NB4 (cell line): ENCODE measurements at regions not wholly inside any gene's neighbourhood (a gene's known extent, or its start where the extent isn't known, plus 50 kb on each side); places are given as distances from the start of the nearest gene placed in this dataset.

Source experiments
- DNase-seq: peaks from one replicate; pipeline ENCODE4 v3.0.0; 2010; ENCODE audit warnings: low read depth
- H3K4me3 ChIP-seq: one replicate; pipeline ENCODE4 v1.5.1; 2011; ENCODE audit warnings: mild to moderate bottlenecking, low read depth, low read length, moderate library complexity
- MYC ChIP-seq: IDR thresholded peaks from 2 replicates; pipeline ENCODE4 v1.6.1; 2011; ENCODE audit warnings: low read depth, low read length
- POLR2A ChIP-seq: IDR thresholded peaks from 2 replicates; pipeline ENCODE4 v1.6.1; 2011; ENCODE audit warnings: mild to moderate bottlenecking; ENCODE audit not compliant: insufficient read length; ENCODE audit errors: extremely low read depth
- TF ChIP-seq, protein P1 (sequence below): IDR thresholded peaks from one replicate; pipeline ENCODE4 v1.5.1; 2012; ENCODE audit warnings: low read depth, low read length
- TF ChIP-seq, protein P2 (sequence below): IDR thresholded peaks from 2 replicates; pipeline ENCODE4 v1.6.1; 2011; ENCODE audit warnings: low read depth, low read length

DNA sequence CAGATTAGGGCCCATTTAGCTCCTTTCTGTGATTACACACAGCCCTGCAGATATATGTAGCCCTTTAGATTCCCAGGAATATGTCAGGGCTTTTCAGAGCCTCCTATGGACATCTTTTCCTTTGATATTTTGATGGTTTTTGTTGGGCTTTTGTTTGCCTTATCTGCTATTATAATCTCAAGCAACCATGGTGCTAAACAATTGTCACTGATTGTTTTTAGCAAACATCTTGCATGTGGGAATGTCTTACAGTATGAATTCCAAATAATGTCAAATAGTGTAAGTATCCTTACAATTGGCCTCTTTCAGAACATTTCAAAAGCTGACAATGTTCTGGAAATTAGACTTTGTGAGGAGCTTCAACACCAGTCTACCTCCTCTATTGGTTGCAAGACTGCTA lies 333.6 kb upstream of the OPRM1 start:
- TF ChIP-seq, protein P1, sequence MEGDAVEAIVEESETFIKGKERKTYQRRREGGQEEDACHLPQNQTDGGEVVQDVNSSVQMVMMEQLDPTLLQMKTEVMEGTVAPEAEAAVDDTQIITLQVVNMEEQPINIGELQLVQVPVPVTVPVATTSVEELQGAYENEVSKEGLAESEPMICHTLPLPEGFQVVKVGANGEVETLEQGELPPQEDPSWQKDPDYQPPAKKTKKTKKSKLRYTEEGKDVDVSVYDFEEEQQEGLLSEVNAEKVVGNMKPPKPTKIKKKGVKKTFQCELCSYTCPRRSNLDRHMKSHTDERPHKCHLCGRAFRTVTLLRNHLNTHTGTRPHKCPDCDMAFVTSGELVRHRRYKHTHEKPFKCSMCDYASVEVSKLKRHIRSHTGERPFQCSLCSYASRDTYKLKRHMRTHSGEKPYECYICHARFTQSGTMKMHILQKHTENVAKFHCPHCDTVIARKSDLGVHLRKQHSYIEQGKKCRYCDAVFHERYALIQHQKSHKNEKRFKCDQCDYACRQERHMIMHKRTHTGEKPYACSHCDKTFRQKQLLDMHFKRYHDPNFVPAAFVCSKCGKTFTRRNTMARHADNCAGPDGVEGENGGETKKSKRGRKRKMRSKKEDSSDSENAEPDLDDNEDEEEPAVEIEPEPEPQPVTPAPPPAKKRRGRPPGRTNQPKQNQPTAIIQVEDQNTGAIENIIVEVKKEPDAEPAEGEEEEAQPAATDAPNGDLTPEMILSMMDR = no peak
- TF ChIP-seq POLR2A = no peak
- TF ChIP-seq MYC = no peak
- TF ChIP-seq, protein P2, sequence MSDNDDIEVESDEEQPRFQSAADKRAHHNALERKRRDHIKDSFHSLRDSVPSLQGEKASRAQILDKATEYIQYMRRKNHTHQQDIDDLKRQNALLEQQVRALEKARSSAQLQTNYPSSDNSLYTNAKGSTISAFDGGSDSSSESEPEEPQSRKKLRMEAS = no peak
- no peak for DNase-seq
- H3K4me3 ChIP-seq = no peak overlapping the region

DNA sequence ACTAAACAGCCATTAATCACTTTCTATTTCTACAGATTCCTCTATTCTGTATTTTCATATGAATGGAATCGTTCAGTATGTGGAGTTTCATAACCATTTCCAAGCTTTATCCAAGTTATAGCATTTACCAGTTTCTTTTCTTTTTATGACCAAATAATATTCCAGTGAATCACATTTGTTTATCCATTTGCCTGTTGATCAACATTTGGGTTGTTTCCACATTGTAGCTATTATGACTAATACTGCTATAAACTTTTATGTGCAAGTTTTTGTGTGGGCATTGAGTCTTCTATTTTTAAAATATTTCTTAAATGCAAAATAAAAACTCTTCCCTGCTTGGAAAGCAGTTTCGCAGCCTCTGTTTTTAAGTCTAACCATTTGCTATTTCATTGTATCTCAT lies 336.4 kb upstream of the OPRM1 start:
- H3K4me3 ChIP-seq = no peak overlapping the region
- no peak for DNase-seq
- TF ChIP-seq POLR2A = no peak
- TF ChIP-seq, protein P2 = no peak
- TF ChIP-seq MYC = no peak
- TF ChIP-seq, protein P1 = no peak

DNA sequence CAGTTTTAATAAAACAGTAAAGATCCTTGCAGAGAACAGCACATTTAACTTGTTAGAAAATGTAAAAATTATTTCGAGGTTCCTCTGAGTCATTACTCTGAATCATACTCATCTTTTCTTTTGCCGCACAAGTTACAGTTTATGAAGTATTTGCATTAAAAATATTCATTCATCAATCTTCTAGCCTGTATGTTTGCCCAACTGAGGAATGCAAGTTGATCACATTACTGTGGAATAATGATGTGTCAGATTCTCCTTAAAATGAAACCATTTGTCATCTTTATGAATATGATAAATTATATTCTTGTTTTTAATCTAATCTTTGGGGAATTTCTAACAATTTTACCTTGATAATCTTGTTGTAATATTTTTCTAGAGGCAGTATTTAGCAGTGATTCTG lies 340.4 kb upstream of the OPRM1 start:
- no peak overlapping the region for H3K4me3 ChIP-seq
- DNase-seq = no peak
- TF ChIP-seq, protein P2 = no peak
- TF ChIP-seq MYC (no peak), POLR2A (no peak)
- TF ChIP-seq, protein P1 = no peak

DNA sequence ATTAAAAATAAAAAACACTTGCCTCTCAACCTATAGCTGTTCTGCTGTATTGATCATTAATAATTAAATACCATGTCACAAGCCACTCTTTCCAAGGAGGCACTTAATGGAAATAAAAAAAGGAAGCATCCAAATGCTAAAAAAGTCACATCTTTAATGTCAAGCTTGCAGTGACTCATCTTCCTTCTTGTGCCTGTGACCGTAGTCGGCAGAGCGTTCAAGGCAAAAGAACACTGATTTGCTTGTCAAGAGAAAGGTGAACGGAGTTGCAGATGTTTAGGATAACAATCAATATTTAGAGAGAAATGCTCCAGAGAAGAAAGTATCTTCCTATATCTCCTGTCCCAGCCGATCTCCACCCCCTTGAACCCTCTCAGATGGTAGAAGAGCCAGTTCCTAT lies 341.0 kb upstream of the OPRM1 start:
- TF ChIP-seq POLR2A = no peak
- TF ChIP-seq, protein P2 = no peak
- TF ChIP-seq MYC = no peak
- TF ChIP-seq, protein P1 = no peak
- no peak for DNase-seq
- H3K4me3 ChIP-seq = no peak overlapping the region

DNA sequence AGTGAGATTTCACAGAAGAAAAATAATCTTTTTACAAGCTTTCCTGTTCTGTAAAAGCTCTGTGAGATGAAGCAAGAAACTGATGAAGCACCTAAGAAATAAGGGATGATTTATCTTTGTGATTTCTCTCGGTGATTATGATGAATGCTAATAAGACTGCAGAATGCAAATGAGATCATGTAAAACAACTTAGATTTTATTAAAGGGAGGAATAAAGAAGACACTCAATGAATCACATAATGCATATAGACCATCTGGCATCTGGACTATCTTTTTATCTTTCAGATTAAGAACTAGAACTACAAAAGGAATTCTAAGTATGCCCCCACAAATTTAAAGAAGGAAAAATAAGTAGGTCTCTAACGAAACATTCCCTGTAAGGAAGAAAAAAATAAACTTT lies 361.5 kb upstream of the OPRM1 start:
- DNase-seq = no peak
- TF ChIP-seq POLR2A (no peak), MYC (no peak)
- TF ChIP-seq, protein P2 = no peak
- TF ChIP-seq, protein P1 = no peak
- H3K4me3 ChIP-seq = no peak overlapping the region

DNA sequence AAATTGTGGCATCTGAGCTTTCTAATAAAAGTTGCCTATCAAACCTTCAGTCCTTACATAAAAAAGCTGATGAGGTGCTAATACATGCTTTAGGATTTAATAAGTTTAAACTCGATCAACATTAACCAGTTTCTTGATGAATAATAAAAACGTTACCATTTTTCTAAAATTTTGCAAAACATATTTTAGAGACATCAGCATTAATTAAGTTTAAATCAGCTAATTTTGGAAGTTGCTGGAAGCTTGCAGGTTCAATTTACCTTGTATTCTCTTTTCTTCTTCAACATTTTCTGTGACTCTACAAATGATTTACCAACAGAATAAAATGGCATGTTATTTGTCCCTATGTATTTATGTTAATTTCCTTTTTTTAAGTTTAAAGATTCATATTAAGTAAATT lies 365.3 kb upstream of the OPRM1 start:
- no peak overlapping the region for H3K4me3 ChIP-seq
- DNase-seq = no peak
- TF ChIP-seq POLR2A (no peak), MYC (no peak)
- TF ChIP-seq, protein P1 = no peak
- TF ChIP-seq, protein P2 = no peak
